Thyroid gland (tissue), 4 donors: ENCODE measurements at regions not wholly inside any gene's neighbourhood (a gene's known extent, or its start where the extent isn't known, plus 50 kb on each side); places are given as distances from the start of the nearest gene placed in this dataset.

Source experiments
- POLR2A ChIP-seq, 2 donors: fragments of 450-650 bp; IDR thresholded peaks; one replicate each; pipeline ENCODE4 v1.6.1; 2017; ENCODE audit warnings: antibody characterized with exemption in 2 of 2, mild to moderate bottlenecking in 2 of 2, moderate library complexity in 1 of 2
- TF ChIP-seq, protein P1 (sequence below), 6 experiments: fragments of 200-600 bp in 3 of 6; fragments of 450-650 bp in 3 of 6; sonication (generic) in 3 of 6; IDR thresholded peaks; one replicate each; pipeline ENCODE4 v1.5.1; 2016 to 2019; ENCODE audit warnings: antibody characterized with exemption in 6 of 6, mild to moderate bottlenecking in 2 of 6, inconsistent platforms in 1 of 6, moderate library complexity in 1 of 6

DNA sequence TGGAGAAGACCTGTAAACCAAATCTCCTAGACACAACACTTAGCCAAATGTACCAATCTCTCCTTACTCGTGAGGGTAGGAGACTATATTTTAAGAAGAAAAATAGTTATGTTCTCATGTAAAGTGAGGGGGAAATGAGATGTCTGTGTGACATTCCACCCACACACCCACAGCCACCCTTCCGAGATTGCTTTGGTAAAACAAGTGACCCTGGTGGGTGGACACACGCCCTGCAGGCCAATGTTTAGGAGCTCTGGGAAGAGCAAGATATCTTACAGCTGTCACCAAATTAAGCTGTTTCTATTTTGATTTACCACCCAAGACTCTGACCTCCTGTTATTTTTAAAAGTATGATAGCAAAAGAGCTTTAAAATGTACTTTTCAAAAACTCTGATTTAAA, 147.2 kb upstream of the PFKP start:
- TF ChIP-seq, protein P1, sequence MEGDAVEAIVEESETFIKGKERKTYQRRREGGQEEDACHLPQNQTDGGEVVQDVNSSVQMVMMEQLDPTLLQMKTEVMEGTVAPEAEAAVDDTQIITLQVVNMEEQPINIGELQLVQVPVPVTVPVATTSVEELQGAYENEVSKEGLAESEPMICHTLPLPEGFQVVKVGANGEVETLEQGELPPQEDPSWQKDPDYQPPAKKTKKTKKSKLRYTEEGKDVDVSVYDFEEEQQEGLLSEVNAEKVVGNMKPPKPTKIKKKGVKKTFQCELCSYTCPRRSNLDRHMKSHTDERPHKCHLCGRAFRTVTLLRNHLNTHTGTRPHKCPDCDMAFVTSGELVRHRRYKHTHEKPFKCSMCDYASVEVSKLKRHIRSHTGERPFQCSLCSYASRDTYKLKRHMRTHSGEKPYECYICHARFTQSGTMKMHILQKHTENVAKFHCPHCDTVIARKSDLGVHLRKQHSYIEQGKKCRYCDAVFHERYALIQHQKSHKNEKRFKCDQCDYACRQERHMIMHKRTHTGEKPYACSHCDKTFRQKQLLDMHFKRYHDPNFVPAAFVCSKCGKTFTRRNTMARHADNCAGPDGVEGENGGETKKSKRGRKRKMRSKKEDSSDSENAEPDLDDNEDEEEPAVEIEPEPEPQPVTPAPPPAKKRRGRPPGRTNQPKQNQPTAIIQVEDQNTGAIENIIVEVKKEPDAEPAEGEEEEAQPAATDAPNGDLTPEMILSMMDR (IDR thresholded peaks at IDR 0.05), result no peak
- no peak for TF ChIP-seq POLR2A (IDR thresholded peaks at IDR 0.05)
